GM19240 (cell line): ENCODE measurements at regions not wholly inside any gene's neighbourhood (a gene's known extent, or its start where the extent isn't known, plus 50 kb on each side); places are given as distances from the start of the nearest gene placed in this dataset.

ENCODE experiments used
- DNase-seq: peaks from one replicate; pipeline ENCODE4 v3.0.0; 2011; ENCODE audit warnings: low spot score; ENCODE audit not compliant: insufficient read length

GRCh38 chr10:78942091-78942501 lies 126.7 kb upstream of the ZMIZ1 start:
- no peak for DNase-seq

DNA sequence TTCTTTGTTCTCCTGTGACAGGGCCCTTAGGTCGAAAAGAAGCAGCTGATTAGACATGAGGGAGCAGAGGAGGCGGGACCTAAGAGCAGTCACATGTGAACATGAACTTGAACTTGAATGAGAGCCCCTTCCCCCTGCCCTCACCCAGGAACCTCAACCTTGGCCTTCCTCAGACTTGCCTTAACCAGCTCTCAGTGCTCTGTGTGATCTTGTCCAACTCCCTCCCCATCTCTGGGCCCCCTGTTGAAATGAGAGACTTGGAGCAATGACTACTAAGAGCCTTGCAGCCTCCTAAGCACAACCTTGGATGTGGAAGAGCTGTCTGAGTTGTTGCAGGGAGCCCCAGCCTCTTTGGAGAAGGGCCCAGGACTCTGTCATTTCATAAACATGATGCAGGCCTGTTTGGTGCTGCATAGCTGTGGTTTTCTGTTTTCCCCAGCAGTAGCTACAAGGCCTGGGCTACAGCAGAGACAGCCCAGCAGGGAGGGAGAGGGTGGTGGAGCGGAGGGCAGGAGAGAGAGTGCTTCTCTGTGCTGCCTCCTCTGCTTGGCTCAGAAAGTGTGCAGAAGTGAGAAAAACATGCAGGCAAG lies 123.9 kb upstream of the ZMIZ1 start:
- no peak for DNase-seq

DNA sequence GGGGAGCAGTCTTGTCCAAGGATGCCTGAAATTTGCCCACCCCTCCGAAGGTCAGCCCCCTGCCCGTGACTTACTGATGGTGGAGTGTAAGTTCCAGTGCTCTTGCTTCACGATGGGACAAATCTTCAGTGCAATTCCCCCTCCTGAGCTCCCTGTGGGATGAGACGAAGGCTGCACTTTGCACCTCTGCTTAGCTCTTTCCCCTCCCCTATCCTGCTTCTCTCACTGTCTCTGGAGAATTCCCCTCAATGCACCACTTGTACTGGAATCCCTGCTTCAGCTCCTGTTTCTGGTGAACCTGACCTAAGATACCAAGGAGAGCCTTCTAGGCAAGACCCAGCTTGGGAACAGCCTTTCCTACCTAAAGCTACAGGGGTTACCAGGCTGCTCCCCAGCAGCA lies 122.9 kb upstream of the ZMIZ1 start:
- no peak for DNase-seq

GRCh38 chr10:78947226-78947625 lies 121.5 kb upstream of the ZMIZ1 start:
- DNase-seq = no peak

- no peak for DNase-seq
Observed at GRCh38 chr10:78947733-78948132, 121.0 kb upstream of the ZMIZ1 start.

DNA sequence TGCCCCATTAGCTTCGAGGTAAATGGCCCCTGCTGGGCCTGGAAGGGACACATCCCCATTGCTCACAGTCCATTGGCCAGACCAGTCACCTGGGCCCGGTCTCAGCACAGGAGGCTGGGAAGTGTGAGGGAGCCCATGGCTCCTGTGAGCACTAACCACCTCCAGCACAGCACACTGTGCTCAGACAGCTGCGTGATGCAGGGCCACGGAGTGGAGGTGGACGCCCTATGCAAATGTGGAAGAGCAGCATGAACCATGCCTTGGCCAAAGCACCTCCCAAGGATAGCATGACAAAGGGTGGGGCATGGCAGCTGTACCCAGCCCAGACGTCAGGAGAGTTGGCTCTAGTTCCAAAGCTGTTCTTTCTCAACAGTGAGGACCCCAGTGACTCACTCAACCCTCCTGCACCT lies 120.1 kb upstream of the ZMIZ1 start:
- DNase-seq = no peak

GRCh38 chr10:78950656-78951587 lies 117.8 kb upstream of the ZMIZ1 start:
- DNase-seq = no peak

DNA sequence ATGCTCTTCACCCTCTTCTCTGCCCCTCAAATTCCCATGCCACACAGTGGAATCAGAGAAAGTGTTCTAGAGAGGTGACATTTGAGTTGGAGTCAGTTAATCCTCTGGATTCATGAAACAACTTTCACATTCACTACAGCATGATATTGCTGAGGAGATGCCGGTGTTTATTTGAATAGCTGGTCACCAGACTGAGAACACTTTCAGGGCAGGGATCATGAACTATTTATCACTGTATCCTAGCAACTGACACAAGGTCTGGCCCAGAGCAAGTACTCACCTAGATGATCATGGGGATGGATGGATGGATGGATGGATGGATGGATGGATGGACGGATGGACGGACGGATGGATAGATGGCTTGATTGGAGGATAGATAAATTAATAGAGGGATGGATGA lies 116.7 kb upstream of the ZMIZ1 start:
- DNase-seq = no peak

DNA sequence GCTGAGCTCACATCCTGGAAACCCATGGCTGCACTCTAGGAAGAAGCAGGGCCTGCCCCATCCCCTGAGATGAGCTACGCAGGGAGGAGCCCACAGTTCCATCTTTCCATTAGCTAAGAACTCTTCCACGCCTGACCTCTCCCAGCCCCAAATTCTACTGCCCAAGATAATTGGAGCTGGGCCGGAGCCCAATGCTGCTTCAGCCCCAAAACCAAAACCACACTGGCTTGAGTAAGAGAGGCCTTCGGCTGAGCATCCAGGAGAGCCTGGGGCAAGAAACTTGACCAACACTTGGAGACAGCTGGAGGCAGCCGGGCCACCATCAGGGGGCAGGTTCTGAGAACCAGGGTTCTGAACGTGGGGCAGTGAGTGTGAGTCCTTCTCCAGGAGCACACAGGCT lies 116.1 kb upstream of the ZMIZ1 start:
- no peak for DNase-seq

- no peak for DNase-seq
Observed at GRCh38 chr10:78953113-78953798, 115.5 kb upstream of the ZMIZ1 start.

- no peak for DNase-seq
Observed at GRCh38 chr10:78953799-78954297, 114.9 kb upstream of the ZMIZ1 start.

GRCh38 chr10:78954689-78955088 lies 114.1 kb upstream of the ZMIZ1 start:
- no peak for DNase-seq

GRCh38 chr10:78955206-78955605 lies 113.6 kb upstream of the ZMIZ1 start:
- DNase-seq = no peak

- DNase-seq = no peak
Observed at GRCh38 chr10:78956391-78956790, 112.4 kb upstream of the ZMIZ1 start.

- DNase-seq = no peak
Observed at GRCh38 chr10:78957471-78958039, 111.2 kb upstream of the ZMIZ1 start.

DNA sequence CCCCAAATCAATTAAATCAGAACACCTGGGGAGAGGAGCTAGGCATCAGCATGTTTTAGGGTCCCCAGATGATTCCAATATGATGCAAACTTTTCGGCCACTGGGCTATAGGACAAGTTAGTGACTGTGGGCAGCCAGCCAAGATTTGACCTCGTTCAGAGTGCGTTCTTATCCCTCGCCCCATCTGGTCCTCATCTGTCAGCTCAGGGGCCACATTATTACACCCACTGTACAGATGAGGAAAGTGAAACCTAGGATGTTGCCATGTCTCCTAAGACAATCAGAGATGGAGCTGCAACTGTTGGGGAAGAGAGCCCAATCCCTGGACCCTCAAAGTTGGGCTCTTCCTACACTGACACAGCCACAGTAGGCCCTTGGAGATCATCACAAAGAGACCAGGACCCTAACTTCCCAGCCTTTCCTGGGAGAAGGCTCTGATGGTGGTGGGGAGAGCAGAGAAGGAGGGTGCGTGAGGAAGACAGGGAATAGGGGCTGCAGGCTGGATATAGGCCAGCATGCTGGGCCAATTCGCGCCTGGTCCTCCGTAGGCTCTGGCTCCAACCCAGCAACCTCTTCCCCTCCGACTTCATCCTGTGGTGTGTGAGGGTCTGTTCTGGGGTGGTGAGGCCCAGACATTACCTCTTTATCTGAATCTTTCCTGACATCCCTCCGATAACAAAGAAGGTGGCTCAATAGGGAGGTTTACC lies 109.4 kb upstream of the ZMIZ1 start:
- no peak for DNase-seq

GRCh38 chr10:78959924-78960285 lies 108.9 kb upstream of the ZMIZ1 start:
- DNase-seq = no peak

DNA sequence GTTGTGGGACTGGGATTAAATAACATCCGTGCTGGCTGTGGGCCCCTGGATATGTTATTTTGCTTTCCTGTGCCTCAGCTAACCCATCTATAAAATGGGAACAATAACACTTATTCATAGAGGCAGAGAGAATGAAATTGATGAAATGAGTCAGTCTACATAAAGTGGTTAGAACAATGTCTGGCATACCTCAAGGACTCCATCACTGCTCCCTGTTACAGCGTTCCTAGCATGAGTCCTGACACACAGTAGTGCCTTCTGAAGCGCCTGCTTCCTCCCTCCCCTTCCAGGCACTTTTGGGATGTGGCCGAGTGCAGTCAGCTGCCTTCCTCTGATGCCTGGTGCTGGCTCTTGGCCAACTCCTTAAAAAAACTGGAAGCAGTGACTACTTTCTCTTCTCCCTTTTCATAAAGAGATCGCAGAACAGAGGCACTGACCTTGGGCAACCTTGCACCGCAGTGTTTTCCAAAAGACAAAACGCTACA lies 108.4 kb upstream of the ZMIZ1 start:
- DNase-seq = no peak

DNA sequence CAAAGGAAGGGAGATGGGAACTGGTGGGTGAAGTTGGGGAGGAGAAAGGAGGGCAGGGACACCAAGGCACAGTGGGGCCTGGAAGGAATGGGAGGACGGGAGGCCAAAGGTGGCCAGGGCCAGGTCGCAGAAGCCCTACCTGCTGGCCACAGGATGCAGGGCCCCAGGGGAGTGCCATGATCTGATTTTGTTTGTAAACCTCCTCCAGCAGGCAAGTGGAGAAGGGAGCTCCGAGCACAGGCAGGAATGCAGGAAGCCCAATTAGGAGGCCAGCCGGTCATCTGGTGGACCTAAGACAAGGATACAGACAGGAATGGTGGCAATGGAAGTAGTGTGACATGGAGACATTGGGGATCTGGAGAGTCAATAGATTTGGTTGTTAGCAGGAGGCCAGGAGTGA lies 107.0 kb upstream of the ZMIZ1 start:
- no peak for DNase-seq

- DNase-seq = no peak
Observed at GRCh38 chr10:78963074-78964034, 105.4 kb upstream of the ZMIZ1 start.
